Thoracic aorta (tissue), 2 donors: ENCODE measurements at regions not wholly inside any gene's neighbourhood (a gene's known extent, or its start where the extent isn't known, plus 50 kb on each side); places are given as distances from the start of the nearest gene placed in this dataset.

Source experiments
- ATAC-seq: fragments of 150-250 bp; one replicate; pipeline ENCODE4 v1.8.0; 2017; ENCODE audit warnings: low read depth; ENCODE audit not compliant: insufficient number of reproducible peaks, low FRiP score
- DNase-seq: peaks from one replicate; pipeline ENCODE4 v3.0.0-alpha.2; 2020; ENCODE audit warnings: low spot score
- H3K27ac ChIP-seq, 2 donors: fragments of 200-600 bp; sonication (generic); 1 replicate in 1 of 2; 2 replicates in 1 of 2; pipeline ENCODE4 v1.5.1; 2016; ENCODE audit warnings: mild to moderate bottlenecking in 2 of 2, moderate library complexity in 2 of 2
- H3K27me3 ChIP-seq: fragments of 200-600 bp; sonication (generic); replicated peaks from 2 replicates; pipeline ENCODE4 v1.6.0; 2016; ENCODE audit warnings: mild to moderate bottlenecking; ENCODE audit not compliant: insufficient read depth
- H3K36me3 ChIP-seq: fragments of 200-600 bp; sonication (generic); one replicate; pipeline ENCODE4 v1.5.1; 2016
- H3K4me1 ChIP-seq, 2 donors: fragments of 200-600 bp; sonication (generic); 1 replicate in 1 of 2; 2 replicates in 1 of 2; pipeline versions ENCODE4 v1.5.1 to v1.6.0; 2016; ENCODE audit warnings: low read depth in 2 of 2, mild to moderate bottlenecking in 1 of 2; ENCODE audit not compliant: control insufficient read depth in 1 of 2
- H3K4me3 ChIP-seq: fragments of 200-600 bp; sonication (generic); 2 replicates; pipeline ENCODE4 v1.5.1; 2016; ENCODE audit warnings: mild to moderate bottlenecking
- H3K9me3 ChIP-seq: fragments of 200-600 bp; sonication (generic); 2 replicates; pipeline ENCODE4 v1.5.1; 2016
- TF ChIP-seq, protein P1 (sequence below): fragments of 200-600 bp; sonication (generic); IDR thresholded peaks from one replicate; pipeline ENCODE4 v1.5.1; 2019; ENCODE audit warnings: antibody characterized with exemption

DNA sequence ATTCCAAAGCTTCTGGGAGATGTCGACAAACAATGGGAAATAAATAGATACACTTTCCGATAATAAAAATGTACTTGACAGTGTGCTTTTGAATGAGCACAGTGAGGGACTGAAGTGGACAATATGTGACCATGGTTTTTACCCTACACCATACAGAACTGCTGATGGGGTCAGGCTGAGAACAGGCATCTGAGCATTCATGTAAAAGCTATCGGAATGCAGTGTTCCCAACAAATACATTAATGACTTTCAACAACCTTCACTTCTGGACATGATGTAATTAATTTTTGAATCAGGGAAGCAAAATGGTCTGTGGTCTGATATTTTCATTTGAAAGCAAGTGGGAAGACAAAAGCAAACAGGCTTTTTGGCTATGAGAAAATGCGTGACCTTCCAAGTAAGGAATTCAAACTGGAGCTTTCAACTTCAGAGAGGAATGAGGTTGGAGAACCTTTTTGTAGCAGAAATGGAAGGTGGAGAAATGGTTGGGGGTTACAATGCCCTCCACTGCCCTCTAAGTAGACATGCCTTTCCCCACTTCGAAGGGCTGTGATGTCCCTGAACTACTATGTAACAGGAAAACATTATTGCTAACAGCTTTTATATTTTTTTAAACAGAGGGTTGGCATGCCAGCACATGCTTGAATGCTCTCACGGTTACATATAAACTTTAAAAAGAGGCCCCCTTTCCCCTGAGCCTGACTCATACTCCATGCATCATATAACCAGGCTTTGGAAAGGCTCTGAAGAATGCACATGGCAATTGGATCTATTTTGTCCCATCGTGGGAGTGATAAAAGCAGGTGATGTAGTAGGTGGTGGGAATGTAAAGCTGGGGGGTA is 203.5 kb upstream of the CITED2 start:
- ATAC-seq, result no peak
- Histone ChIP-seq H3K4me3 (peak overlapping the region; percentile 14), H3K9me3 (no peaks in the 10 kb centered on the region), H3K4me1 (peaks cover 6 to 19% of the 10 kb centered on the region in 2 donors), H3K27ac (peak overlapping the region; percentile 39 to 57), H3K36me3 (no peaks in the 10 kb centered on the region), H3K27me3 (no peaks in the 10 kb centered on the region)
- no peak for DNase-seq
- TF ChIP-seq, protein P1, sequence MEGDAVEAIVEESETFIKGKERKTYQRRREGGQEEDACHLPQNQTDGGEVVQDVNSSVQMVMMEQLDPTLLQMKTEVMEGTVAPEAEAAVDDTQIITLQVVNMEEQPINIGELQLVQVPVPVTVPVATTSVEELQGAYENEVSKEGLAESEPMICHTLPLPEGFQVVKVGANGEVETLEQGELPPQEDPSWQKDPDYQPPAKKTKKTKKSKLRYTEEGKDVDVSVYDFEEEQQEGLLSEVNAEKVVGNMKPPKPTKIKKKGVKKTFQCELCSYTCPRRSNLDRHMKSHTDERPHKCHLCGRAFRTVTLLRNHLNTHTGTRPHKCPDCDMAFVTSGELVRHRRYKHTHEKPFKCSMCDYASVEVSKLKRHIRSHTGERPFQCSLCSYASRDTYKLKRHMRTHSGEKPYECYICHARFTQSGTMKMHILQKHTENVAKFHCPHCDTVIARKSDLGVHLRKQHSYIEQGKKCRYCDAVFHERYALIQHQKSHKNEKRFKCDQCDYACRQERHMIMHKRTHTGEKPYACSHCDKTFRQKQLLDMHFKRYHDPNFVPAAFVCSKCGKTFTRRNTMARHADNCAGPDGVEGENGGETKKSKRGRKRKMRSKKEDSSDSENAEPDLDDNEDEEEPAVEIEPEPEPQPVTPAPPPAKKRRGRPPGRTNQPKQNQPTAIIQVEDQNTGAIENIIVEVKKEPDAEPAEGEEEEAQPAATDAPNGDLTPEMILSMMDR, result no peak

DNA sequence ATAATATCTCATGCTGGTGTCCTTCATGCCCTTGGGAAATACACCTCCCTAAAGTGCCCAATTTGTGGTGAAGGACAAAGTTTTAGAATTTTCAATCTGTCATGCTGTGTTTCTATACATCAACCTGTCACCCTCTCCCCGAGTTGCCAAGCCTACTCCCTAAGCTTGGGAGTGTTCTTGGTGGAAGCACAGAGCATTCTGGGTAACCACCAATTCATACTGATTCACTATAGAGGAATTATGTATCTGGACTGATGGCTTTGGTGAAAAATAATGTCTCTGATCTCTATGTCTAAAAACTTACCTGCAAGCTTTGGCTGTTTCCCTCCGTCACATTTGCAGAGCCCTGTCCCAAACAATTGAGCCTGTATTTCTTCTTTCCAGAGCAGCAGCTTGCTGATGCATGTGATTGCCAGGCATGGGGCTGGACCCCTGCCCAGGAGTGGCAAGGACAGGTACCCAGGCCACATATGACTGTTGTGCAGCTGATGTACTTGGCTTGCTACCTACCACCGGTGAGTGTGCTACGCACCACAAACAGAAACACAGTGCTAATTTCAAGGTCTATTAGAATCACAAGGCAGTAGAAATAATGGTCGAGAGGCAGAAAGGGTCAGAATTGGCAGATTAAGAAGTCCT is 202.8 kb upstream of the CITED2 start:
- ATAC-seq, result no peak

DNA sequence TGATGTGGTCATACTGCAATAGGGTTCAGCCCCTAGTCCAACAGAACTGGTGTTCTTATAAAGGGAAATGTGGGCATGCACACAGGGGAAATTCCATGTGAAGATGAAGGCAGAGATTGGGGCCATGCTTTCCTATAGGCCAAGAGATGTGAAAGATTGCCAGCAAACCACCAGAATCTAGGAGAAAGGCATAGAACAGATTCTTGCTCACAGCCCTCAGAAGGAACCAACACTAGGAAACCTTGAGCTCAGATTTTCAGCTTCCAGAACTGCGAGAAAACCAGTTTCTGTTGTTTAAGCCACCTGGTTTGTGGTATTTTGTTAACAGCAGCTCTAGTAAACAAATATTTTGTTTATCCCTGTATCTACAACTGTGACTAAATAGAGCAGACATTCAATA is 197.6 kb upstream of the CITED2 start:
- peaks cover 4 to 9% of the 10 kb centered on the region in 2 donors for H3K4me1 ChIP-seq
- DNase-seq, result no peak
- no peaks in the 10 kb centered on the region for H3K9me3 ChIP-seq
- H3K36me3 ChIP-seq, result no peaks in the 10 kb centered on the region
- TF ChIP-seq, protein P1, result no peak
- ATAC-seq, result no peak
- H3K4me3 ChIP-seq, result no peak overlapping the region
- H3K27me3 ChIP-seq, result no peaks in the 10 kb centered on the region
- no peak overlapping the region for H3K27ac ChIP-seq

More for the DNA sequence above, 202.8 kb upstream of the CITED2 start:
- no peak for DNase-seq
- H3K27me3 ChIP-seq, result no peaks in the 10 kb centered on the region
- no peaks in the 10 kb centered on the region for H3K9me3 ChIP-seq
- TF ChIP-seq, protein P1, result no peak
- H3K4me1 ChIP-seq, result peaks cover 6 to 19% of the 10 kb centered on the region in 2 donors
- peak overlapping the region; percentile 7 to 57 for H3K27ac ChIP-seq
- H3K36me3 ChIP-seq, result no peaks in the 10 kb centered on the region
- H3K4me3 ChIP-seq, result no peak overlapping the region

DNA sequence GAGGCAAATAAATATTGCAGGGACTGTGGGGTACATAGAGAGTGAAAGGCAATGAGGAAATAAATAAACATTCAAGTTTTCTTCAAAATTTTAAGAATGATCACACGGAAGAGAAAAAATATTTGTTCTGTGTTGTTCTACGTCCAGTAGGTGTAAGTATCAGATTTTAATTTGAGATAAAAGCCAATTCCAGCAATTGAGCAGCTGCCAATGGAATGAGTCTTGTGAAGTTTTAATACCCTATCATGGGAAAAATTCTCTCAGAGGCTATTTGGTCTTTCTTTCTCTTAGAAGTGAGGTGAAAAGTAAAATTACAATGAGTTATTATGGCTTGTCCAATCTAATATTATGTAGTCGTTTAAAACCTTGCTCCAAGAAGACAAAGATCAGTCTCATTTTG is 195.7 kb upstream of the CITED2 start:
- H3K9me3 ChIP-seq, result no peaks in the 10 kb centered on the region
- no peak for ATAC-seq
- TF ChIP-seq, protein P1, result no peak

DNA sequence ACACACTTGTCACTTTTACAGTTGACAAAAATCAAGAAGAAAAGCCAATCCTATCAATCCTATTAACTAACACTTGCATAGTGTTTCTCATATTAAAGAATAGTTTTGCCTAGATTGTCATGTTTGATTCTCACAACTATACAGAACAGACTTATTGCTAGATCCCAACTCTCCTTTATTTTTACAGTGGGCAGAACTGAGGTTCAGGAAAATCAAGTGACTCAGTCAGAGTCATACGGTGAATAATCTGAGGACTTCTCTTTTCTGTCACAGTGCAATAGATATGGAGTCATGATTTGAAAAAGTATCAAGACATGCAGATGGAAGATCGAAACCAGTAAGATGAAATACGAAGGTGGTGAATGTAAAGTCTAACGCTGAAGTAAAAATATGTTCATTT is 195.1 kb upstream of the CITED2 start:
- DNase-seq (no peak), ATAC-seq (no peak)
- H3K36me3 ChIP-seq, result no peaks in the 10 kb centered on the region
- no peaks in the 10 kb centered on the region for H3K9me3 ChIP-seq
- TF ChIP-seq, protein P1, result no peak
- no peaks in the 10 kb centered on the region for H3K27me3 ChIP-seq
- H3K27ac ChIP-seq, result no peak overlapping the region
- H3K4me1 ChIP-seq, result peaks cover 4 to 9% of the 10 kb centered on the region in 2 donors
- no peak overlapping the region for H3K4me3 ChIP-seq

More for the DNA sequence above, 195.7 kb upstream of the CITED2 start:
- no peak for DNase-seq
- H3K4me3 ChIP-seq, result no peak overlapping the region
- H3K36me3 ChIP-seq, result no peaks in the 10 kb centered on the region
- H3K27me3 ChIP-seq, result no peaks in the 10 kb centered on the region
- H3K27ac ChIP-seq, result no peak overlapping the region
- peaks cover 4 to 9% of the 10 kb centered on the region in 2 donors for H3K4me1 ChIP-seq
